NCI-H1092 (cell line): ENCODE measurements at regions not wholly inside any gene's neighbourhood (a gene's known extent, or its start where the extent isn't known, plus 50 kb on each side); places are given as distances from the start of the nearest gene placed in this dataset.

Source experiments
- DNase-seq: peaks from one replicate; lab custom pipeline; 2025; lab: John Stamatoyannopoulos, UW

- no peak for DNase-seq
These were observed 285.7 kb downstream of the RNF144B start for GRCh38 chr6:18672852-18673251.

- DNase-seq = no peak
These were observed 287.2 kb downstream of the RNF144B start for GRCh38 chr6:18674346-18674745.

- no peak for DNase-seq
These were observed 288.7 kb downstream of the RNF144B start for GRCh38 chr6:18675881-18676280.

- DNase-seq = no peak
These were observed 289.4 kb downstream of the RNF144B start for GRCh38 chr6:18676548-18676947.

- DNase-seq = no peak
These were observed 293.7 kb downstream of the RNF144B start for GRCh38 chr6:18680842-18681241.

- DNase-seq = peak; percentile 3
These were observed 294.8 kb downstream of the RNF144B start for GRCh38 chr6:18681832-18682503.

GRCh38 chr6:18684343-18684742 lies 297.2 kb downstream of the RNF144B start:
- no peak for DNase-seq

- no peak for DNase-seq
These were observed 306.0 kb downstream of the RNF144B start for GRCh38 chr6:18692929-18693685.

- DNase-seq = no peak
These were observed 306.7 kb downstream of the RNF144B start for GRCh38 chr6:18693881-18694280.

- no peak for DNase-seq
These were observed 316.4 kb downstream of the RNF144B start for GRCh38 chr6:18703546-18703945.

GRCh38 chr6:18707714-18708439 lies 320.7 kb downstream of the RNF144B start:
- no peak for DNase-seq

GRCh38 chr6:18712595-18712994 lies 325.4 kb downstream of the RNF144B start:
- no peak for DNase-seq

- DNase-seq = no peak
These were observed 332.9 kb downstream of the RNF144B start for GRCh38 chr6:18720075-18720474.

- no peak for DNase-seq
These were observed 336.9 kb downstream of the RNF144B start for GRCh38 chr6:18724056-18724455.

GRCh38 chr6:18725449-18725848 lies 338.3 kb downstream of the RNF144B start:
- DNase-seq = no peak

GRCh38 chr6:18733921-18734550 lies 346.9 kb downstream of the RNF144B start:
- DNase-seq = no peak

- no peak for DNase-seq
These were observed 354.6 kb downstream of the RNF144B start for GRCh38 chr6:18741741-18742140.

GRCh38 chr6:18742406-18742805 lies 355.3 kb downstream of the RNF144B start:
- no peak for DNase-seq

- DNase-seq = no peak
These were observed 359.6 kb downstream of the RNF144B start for GRCh38 chr6:18746727-18747126.

- no peak for DNase-seq
These were observed 361.2 kb downstream of the RNF144B start for GRCh38 chr6:18748314-18748713.

- no peak for DNase-seq
These were observed 365.3 kb downstream of the RNF144B start for GRCh38 chr6:18752278-18753068.

GRCh38 chr6:18753076-18753475 lies 365.9 kb downstream of the RNF144B start:
- DNase-seq = no peak
